A549 (cell line): ENCODE measurements at regions not wholly inside any gene's neighbourhood (a gene's known extent, or its start where the extent isn't known, plus 50 kb on each side); places are given as distances from the start of the nearest gene placed in this dataset.
A peak's percentile ranks its signal among the peaks of the same experiment; 100 is the strongest.

Experiments used
- ATAC-seq, 2 experiments: fragments of 200-7000 bp in 1 of 2; fragments of >200 bp in 1 of 2; cut with Nextera tagmentation in 1 of 2; cut with Tn5 transposase in 1 of 2; 3 replicates each; pipeline versions ENCODE4 v1.8.0 to v1.9.1; 2018 to 2020; ENCODE audit warnings: mild to moderate bottlenecking in 1 of 2, moderate library complexity in 1 of 2
- CTCF ChIA-PET: fragments of 300-600 bp; sonication (Branson Sonifier 250); formaldehyde crosslinking; extraction: SDS; loops from one replicate; lab custom pipeline; 2021; ENCODE audit warnings: antibody characterized with exemption, inconsistent platforms; lab: Yijun Ruan, JAX
- POLR2A ChIA-PET: fragments of 350-600 bp; formaldehyde crosslinking; extraction: SDS; loops from one replicate; lab custom pipeline; 2021; ENCODE audit warnings: antibody characterized with exemption, inconsistent platforms; lab: Yijun Ruan, JAX
- DNase-seq, 2 experiments: peaks; one replicate each; pipeline versions ENCODE4 v3.0.0 to v3.0.0-alpha.2; 2011 to 2016; ENCODE audit warnings: low read depth in 1 of 2, low spot score in 1 of 2
- FAIRE-seq: peaks from 2 replicates; lab custom pipeline; 2011; peaks lifted over from hg19 to GRCh38; lab: Jason Lieb, UNC
- H3K27ac ChIP-seq, 2 experiments: fragments of >200 bp; sonication (Bioruptor Twin); formaldehyde crosslinking; 3 replicates each; pipeline ENCODE4 v1.5.1; 2016 to 2017
- H3K4me1 ChIP-seq: fragments of >200 bp; sonication (Bioruptor Twin); formaldehyde crosslinking; 3 replicates; pipeline ENCODE4 v1.6.1; 2016
- H3K4me2 ChIP-seq: fragments of >200 bp; sonication (Bioruptor Twin); formaldehyde crosslinking; 3 replicates; pipeline ENCODE4 v1.6.1; 2016
- H3K4me3 ChIP-seq: fragments of >200 bp; sonication (Bioruptor Twin); formaldehyde crosslinking; 3 replicates; pipeline ENCODE4 v1.5.1; 2016
- H3K9me3 ChIP-seq: fragments of >200 bp; sonication (Bioruptor Twin); formaldehyde crosslinking; 3 replicates; pipeline ENCODE4 v1.6.1; 2016
- EHMT2 ChIP-seq: fragments of 200-600 bp; sonication (generic); IDR thresholded peaks from 2 replicates; pipeline ENCODE4 v1.6.1; 2016; ENCODE audit warnings: antibody characterized with exemption, low read depth, mild to moderate bottlenecking, moderate library complexity
- EP300 ChIP-seq, 2 experiments: fragments of >200 bp; sonication (Bioruptor Twin); formaldehyde crosslinking; IDR thresholded peaks; 2 replicates in 1 of 2; 3 replicates in 1 of 2; pipeline ENCODE4 v1.6.1; 2016 to 2017
- FOSB ChIP-seq: fragments of 250-450 bp; sonication (Bioruptor Pico); IDR thresholded peaks from 2 replicates; pipeline ENCODE4 v1.5.0; 2020; ENCODE audit warnings: mild to moderate bottlenecking, moderate library complexity
- FOSL2 ChIP-seq, 2 experiments: fragments of 450-650 bp in 1 of 2; fragments of >200 bp in 1 of 2; sonication (Bioruptor Twin) in 1 of 2; formaldehyde crosslinking; IDR thresholded peaks; 2 replicates each; pipeline versions ENCODE4 v1.5.0 to v1.6.1; 2016 to 2020; ENCODE audit warnings: mild to moderate bottlenecking in 1 of 2, moderate library complexity in 1 of 2
- FOXS1 ChIP-seq: fragments of 250-450 bp; sonication (Bioruptor Pico); IDR thresholded peaks from 2 replicates; pipeline ENCODE4 v1.5.0; 2020; ENCODE audit warnings: mild to moderate bottlenecking, moderate library complexity
- GATA3 ChIP-seq: IDR thresholded peaks from 2 replicates; pipeline ENCODE4 v1.6.1; 2012; ENCODE audit warnings: borderline replicate concordance
- HEYL ChIP-seq: fragments of 250-450 bp; sonication (Bioruptor Pico); IDR thresholded peaks from 2 replicates; pipeline ENCODE4 v1.8.0; 2021; ENCODE audit warnings: mild to moderate bottlenecking, moderate library complexity
- HOXA7 ChIP-seq: fragments of 250-450 bp; sonication (Bioruptor Pico); IDR thresholded peaks from 2 replicates; pipeline ENCODE4 v1.5.0; 2020; ENCODE audit warnings: mild to moderate bottlenecking, moderate library complexity
- HOXB13 ChIP-seq: fragments of 250-450 bp; sonication (Bioruptor Pico); IDR thresholded peaks from 2 replicates; pipeline ENCODE4 v1.5.0; 2020; ENCODE audit warnings: low read depth, mild to moderate bottlenecking, moderate library complexity
- HOXB5 ChIP-seq: fragments of 250-450 bp; sonication (Bioruptor Pico); IDR thresholded peaks from 2 replicates; pipeline ENCODE4 v1.5.0; 2020; ENCODE audit warnings: mild to moderate bottlenecking, moderate library complexity
- JUNB ChIP-seq: fragments of >200 bp; sonication (Bioruptor Twin); formaldehyde crosslinking; IDR thresholded peaks from 2 replicates; pipeline ENCODE4 v1.6.1; 2016
- KDM1A ChIP-seq: fragments of 200-600 bp; sonication (generic); IDR thresholded peaks from 2 replicates; pipeline ENCODE4 v1.6.1; 2016; ENCODE audit warnings: low read depth, mild to moderate bottlenecking
- MAX ChIP-seq: IDR thresholded peaks from 2 replicates; pipeline ENCODE4 v1.6.1; 2012
- MYC ChIP-seq: IDR thresholded peaks from 2 replicates; pipeline ENCODE4 v1.6.1; 2012; ENCODE audit warnings: mild to moderate bottlenecking, inconsistent platforms, low read length, improper control_type of control experiment, borderline replicate concordance
- NPAS2 ChIP-seq: fragments of 250-450 bp; sonication (Bioruptor Pico); IDR thresholded peaks from 2 replicates; pipeline ENCODE4 v1.8.0; 2022; ENCODE audit warnings: mild to moderate bottlenecking, moderate library complexity, borderline replicate concordance
- NR3C1 ChIP-seq: fragments of >200 bp; sonication (Bioruptor Twin); formaldehyde crosslinking; IDR thresholded peaks from 3 replicates; pipeline ENCODE4 v1.6.1; 2017
- RAD21 ChIP-seq, 2 experiments: fragments of >200 bp in 1 of 2; sonication (Bioruptor Twin) in 1 of 2; formaldehyde crosslinking in 1 of 2; IDR thresholded peaks in 1 of 2; conservative IDR thresholded peaks in 1 of 2; 2 replicates in 1 of 2; 3 replicates in 1 of 2; pipeline ENCODE4 v1.6.1; 2012 to 2018; ENCODE audit warnings: inconsistent platforms in 1 of 2
- RCOR1 ChIP-seq: fragments of 150-350 bp; IDR thresholded peaks from 2 replicates; pipeline ENCODE4 v1.6.1; 2014; ENCODE audit warnings: antibody characterized with exemption, low read length, low read depth
- SREBF2 ChIP-seq: fragments of 450-650 bp; IDR thresholded peaks from 2 replicates; pipeline ENCODE4 v1.6.1; 2014; ENCODE audit warnings: mild to moderate bottlenecking, moderate library complexity
- TP53 ChIP-seq: fragments of 250-450 bp; sonication (Bioruptor Pico); IDR thresholded peaks from 2 replicates; pipeline ENCODE4 v1.5.0; 2021; ENCODE audit warnings: mild to moderate bottlenecking, moderate library complexity
- ZNF302 ChIP-seq: fragments of 250-450 bp; sonication (Bioruptor Pico); IDR thresholded peaks from 2 replicates; pipeline ENCODE4 v1.9.0; 2021; ENCODE audit warnings: inconsistent platforms, mild to moderate bottlenecking, moderate library complexity
- ZSCAN20 ChIP-seq: fragments of 250-450 bp; sonication (Bioruptor Pico); IDR thresholded peaks from 2 replicates; pipeline ENCODE4 v1.8.0; 2022; ENCODE audit warnings: mild to moderate bottlenecking, moderate library complexity
- WGBS: methylation state at CpG from one replicate; pipeline ENCODE4 v1.1.6; 2017; ENCODE audit errors: missing lambda C conversion rate; 5-methylcytosine and 5-hydroxymethylcytosine counted together
- TF ChIP-seq, protein P1 (sequence below): IDR thresholded peaks from 2 replicates; pipeline ENCODE4 v1.6.1; 2012; ENCODE audit warnings: low read depth, borderline replicate concordance
- TF ChIP-seq, protein P2 (sequence below): fragments of >200 bp; sonication (Bioruptor Twin); formaldehyde crosslinking; IDR thresholded peaks from 3 replicates; pipeline ENCODE4 v1.6.1; 2016

GRCh38 chr20:11387189-11387754, 530.4 kb upstream of the BTBD3 start (continued):
- TF ChIP-seq JUNB (peak; percentile 100), FOSL2 (IDR thresholded peaks at IDR 0.05) (peak; percentile 98), FOSL2 (CRISPR knock-in tag; IDR thresholded peaks at IDR 0.05) (peak; percentile 90), GATA3 (peak; percentile 96), RCOR1 (no peak), MAX (peak; percentile 44), EP300 (IDR thresholded peaks at IDR 0.05) (peak; percentile 96 to 97), HOXA7 (no peak), FOXS1 (CRISPR knock-in tag) (peak; percentile 89; the same call in 1 of the 2 replicates), TP53 (CRISPR knock-in tag) (no peak), NR3C1 (no peak), ZNF302 (CRISPR knock-in tag) (no peak), HEYL (CRISPR knock-in tag) (no peak), ZSCAN20 (CRISPR knock-in tag) (no peak)

DNA sequence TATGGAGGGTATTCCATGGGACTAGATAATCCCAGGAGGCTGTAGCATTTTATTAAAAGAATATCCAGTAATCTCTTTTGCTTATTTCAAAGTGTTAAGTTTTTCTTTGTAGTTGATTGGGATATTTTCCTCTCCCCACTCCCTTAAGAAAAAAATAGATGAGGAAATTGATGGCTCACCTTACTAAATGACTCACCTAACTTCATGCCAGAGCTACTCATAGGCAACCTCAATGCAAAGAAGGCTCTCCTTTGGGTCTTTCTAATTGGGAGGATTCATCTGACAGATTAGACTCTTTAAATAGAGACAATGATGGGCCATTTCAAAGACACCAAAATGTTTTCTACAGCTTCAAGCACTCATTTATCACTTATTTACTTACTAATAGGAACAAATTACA, 528.5 kb upstream of the BTBD3 start:
- Histone ChIP-seq H3K4me2 (no peak overlapping the region), H3K4me3 (no peak overlapping the region), H3K9me3 (peaks cover 13% of the 10 kb centered on the region; the same call in 2 of the 3 replicates), H3K4me1 (peaks cover 30% of the 10 kb centered on the region), H3K27ac (peak overlapping the region; percentile 82 to 90; a peak in 5 of 6 replicates)
- DNase-seq (no peak), ATAC-seq (no peak), FAIRE-seq (no peak)
- TF ChIP-seq JUNB (peak; percentile 22), FOSL2 (IDR thresholded peaks at IDR 0.05) (no peak; the same call in 1 of the 2 replicates), FOSL2 (CRISPR knock-in tag; IDR thresholded peaks at IDR 0.05) (peak; percentile 64)
- TF ChIP-seq, protein P1, sequence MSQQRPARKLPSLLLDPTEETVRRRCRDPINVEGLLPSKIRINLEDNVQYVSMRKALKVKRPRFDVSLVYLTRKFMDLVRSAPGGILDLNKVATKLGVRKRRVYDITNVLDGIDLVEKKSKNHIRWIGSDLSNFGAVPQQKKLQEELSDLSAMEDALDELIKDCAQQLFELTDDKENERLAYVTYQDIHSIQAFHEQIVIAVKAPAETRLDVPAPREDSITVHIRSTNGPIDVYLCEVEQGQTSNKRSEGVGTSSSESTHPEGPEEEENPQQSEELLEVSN: no peak
- ChIA-PET CTCF (interaction anchor here (0.6 to 2.9 kb wide), 5 partner anchors 76 to 1771 kb away, joined by 3 to 13 read pairs (median 4); no protein-coding TSS in a partner anchor), POLR2A (no interaction called here)

- H3K4me3 ChIP-seq: no peak overlapping the region
- H3K4me2 ChIP-seq: no peak overlapping the region
- CTCF ChIA-PET: interaction anchor here (1.6 kb wide), 1 partner anchor 152 kb away, joined by 8 read pairs; no protein-coding TSS in a partner anchor
- POLR2A ChIA-PET: no interaction called here
- H3K4me1 ChIP-seq: peaks cover 25% of the 10 kb centered on the region
- ATAC-seq (no peak), FAIRE-seq (no peak), DNase-seq (no peak)
- H3K9me3 ChIP-seq: peaks cover 9% of the 10 kb centered on the region; the same call in 1 of the 3 replicates
- 25% methylated on average over 2 of the region's 2 CpGs for WGBS
- no peak for TF ChIP-seq RAD21 (conservative IDR thresholded peaks at IDR 0.05 in 1 of 2, IDR thresholded peaks at IDR 0.05 in 1 of 2)
- TF ChIP-seq, protein P2, sequence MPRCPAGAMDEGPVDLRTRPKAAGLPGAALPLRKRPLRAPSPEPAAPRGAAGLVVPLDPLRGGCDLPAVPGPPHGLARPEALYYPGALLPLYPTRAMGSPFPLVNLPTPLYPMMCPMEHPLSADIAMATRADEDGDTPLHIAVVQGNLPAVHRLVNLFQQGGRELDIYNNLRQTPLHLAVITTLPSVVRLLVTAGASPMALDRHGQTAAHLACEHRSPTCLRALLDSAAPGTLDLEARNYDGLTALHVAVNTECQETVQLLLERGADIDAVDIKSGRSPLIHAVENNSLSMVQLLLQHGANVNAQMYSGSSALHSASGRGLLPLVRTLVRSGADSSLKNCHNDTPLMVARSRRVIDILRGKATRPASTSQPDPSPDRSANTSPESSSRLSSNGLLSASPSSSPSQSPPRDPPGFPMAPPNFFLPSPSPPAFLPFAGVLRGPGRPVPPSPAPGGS: no peak
- no peak for TF ChIP-seq EP300 (IDR thresholded peaks at IDR 0.05)
- TF ChIP-seq HOXB13 (CRISPR knock-in tag): no peak
- TF ChIP-seq ZSCAN20 (CRISPR knock-in tag): no peak
- no peak for TF ChIP-seq EHMT2
- TF ChIP-seq ZNF302 (CRISPR knock-in tag): no peak
- no peak for TF ChIP-seq GATA3
- no peak for TF ChIP-seq HOXB5 (CRISPR knock-in tag)
- TF ChIP-seq MYC: no peak
- no peak for TF ChIP-seq FOSB (CRISPR knock-in tag)
- no peak for TF ChIP-seq KDM1A
- TF ChIP-seq FOSL2 (IDR thresholded peaks at IDR 0.05): no peak
- TF ChIP-seq FOSL2 (CRISPR knock-in tag; IDR thresholded peaks at IDR 0.05): no peak
- TF ChIP-seq NPAS2 (CRISPR knock-in tag): no peak
- no peak for TF ChIP-seq SREBF2
- TF ChIP-seq, all 56 proteins: peak for 0
- peak overlapping the region in 1 of 2 experiments; percentile 49; a peak in 3 of 6 replicates for H3K27ac ChIP-seq
These were observed 526.1 kb upstream of the BTBD3 start for GRCh38 chr20:11391591-11391990.
